ENCODE measurements at regions not wholly inside any gene's neighbourhood (a gene's known extent, or its start where the extent isn't known, plus 50 kb on each side); places are given as distances from the start of the nearest gene placed in this dataset.

DNA sequence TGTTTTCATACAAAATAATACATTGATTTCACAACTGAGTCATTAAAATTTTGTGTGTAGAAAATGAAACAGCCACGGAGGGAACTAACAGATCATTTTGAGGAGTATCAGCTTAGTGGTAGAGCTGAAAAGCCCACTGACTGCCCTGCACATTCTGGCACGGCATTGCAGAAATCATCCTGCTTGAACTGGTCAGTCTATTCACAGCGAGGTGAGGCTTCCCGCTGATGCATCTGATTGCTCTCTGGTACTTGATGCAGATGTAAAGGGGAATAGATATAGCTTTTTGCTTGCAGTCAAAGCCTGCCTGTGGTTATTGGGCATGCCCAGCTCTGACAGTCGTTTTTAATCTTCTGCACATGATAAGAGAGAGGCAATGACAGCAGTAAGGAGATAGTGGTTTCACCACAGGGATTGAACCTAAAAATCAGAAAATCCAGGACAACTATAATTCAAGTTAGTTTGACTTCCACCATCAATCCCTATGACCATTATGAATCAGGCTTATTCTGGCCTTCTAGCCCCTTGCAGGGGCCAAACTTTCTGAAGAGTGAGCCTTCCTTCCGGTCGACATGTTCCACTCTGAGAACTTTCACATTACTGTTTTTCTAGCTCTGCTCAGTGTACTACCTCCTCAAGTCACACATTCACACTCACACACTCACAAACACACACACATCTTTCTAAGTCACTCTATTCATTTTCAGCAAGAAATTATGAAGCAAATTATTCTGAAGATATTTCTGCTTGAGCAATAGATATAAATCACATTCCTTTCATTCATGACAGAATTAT lies 782.8 kb upstream of the NUDT12 start:
- TF ChIP-seq GLIS3 (CRISPR knock-in tag; IDR thresholded peaks at IDR 0.05) (no peak), ZNF70 (CRISPR knock-in tag; IDR thresholded peaks at IDR 0.05) (no peak), ARNTL (CRISPR knock-in tag; IDR thresholded peaks at IDR 0.05; ENCODE audit: borderline replicate concordance, low read depth) (no peak), TCF4 (CRISPR knock-in tag; IDR thresholded peaks at IDR 0.05; ENCODE audit: borderline replicate concordance) (no peak), CSDC2 (CRISPR knock-in tag; IDR thresholded peaks at IDR 0.05) (no peak), ZFP3 (CRISPR knock-in tag; IDR thresholded peaks at IDR 0.05) (no peak)
- TF ChIP-seq, protein P1, sequence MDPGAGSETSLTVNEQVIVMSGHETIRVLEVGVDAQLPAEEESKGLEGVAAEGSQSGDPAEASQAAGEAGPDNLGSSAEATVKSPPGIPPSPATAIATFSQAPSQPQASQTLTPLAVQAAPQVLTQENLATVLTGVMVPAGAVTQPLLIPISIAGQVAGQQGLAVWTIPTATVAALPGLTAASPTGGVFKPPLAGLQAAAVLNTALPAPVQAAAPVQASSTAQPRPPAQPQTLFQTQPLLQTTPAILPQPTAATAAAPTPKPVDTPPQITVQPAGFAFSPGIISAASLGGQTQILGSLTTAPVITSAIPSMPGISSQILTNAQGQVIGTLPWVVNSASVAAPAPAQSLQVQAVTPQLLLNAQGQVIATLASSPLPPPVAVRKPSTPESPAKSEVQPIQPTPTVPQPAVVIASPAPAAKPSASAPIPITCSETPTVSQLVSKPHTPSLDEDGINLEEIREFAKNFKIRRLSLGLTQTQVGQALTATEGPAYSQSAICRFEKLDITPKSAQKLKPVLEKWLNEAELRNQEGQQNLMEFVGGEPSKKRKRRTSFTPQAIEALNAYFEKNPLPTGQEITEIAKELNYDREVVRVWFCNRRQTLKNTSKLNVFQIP (CRISPR knock-in tag; IDR thresholded peaks at IDR 0.05; ENCODE audit: borderline replicate concordance, low read depth), result no peak
